K562 (cell line): ENCODE measurements at regions not wholly inside any gene's neighbourhood (a gene's known extent, or its start where the extent isn't known, plus 50 kb on each side); places are given as distances from the start of the nearest gene placed in this dataset.

Experiments used
- ATAC-seq: fragments of 200-7000 bp; cut with Tn5 transposase; 3 replicates; pipeline ENCODE4 v1.9.1; 2020; ENCODE audit warnings: moderate library complexity
- BruUV-seq: library from RNA; stranded (reverse); fragments of 400-500 nt; replicated peaks from 2 replicates; lab custom pipeline; 2021; lab: Mats Ljungman, UMichigan
- CTCF ChIA-PET: fragments of 300-600 bp; formaldehyde crosslinking; extraction: SDS; loops from one replicate; lab custom pipeline; 2021; ENCODE audit warnings: low intra/inter-chr PET ratio; lab: Yijun Ruan, JAX
- POLR2A ChIA-PET: fragments of 300-600, 350-650 bp; sonication (Branson Sonifier 250); formaldehyde crosslinking; extraction: SDS; loops from one replicate; lab custom pipeline; 2021; ENCODE audit warnings: antibody characterized with exemption, inconsistent platforms; lab: Yijun Ruan, JAX
- DNase-seq, 4 experiments: peaks; one replicate each; pipeline versions ENCODE4 v3.0.0 to v3.0.0-alpha.2; 2011 to 2018; ENCODE audit warnings: low spot score in 3 of 4, mixed read lengths in 3 of 4; ENCODE audit errors: extremely low read depth in 1 of 4
- FAIRE-seq: peaks from 2 replicates; lab custom pipeline; 2011; peaks lifted over from hg19 to GRCh38; lab: Jason Lieb, UNC
- H2AFZ ChIP-seq: 2 replicates; pipeline ENCODE4 v1.6.0; 2011; ENCODE audit warnings: low read depth, low read length, control low read depth, inconsistent platforms
- H3K27ac ChIP-seq: fragments of 200-600 bp; 3 replicates; pipeline ENCODE4 v1.8.0; 2011; ENCODE audit warnings: low read depth, mild to moderate bottlenecking, control low read depth, inconsistent platforms, low read length, moderate library complexity, mixed read lengths; ENCODE audit errors: extremely low read depth
- H3K27me3 ChIP-seq, 2 experiments: fragments of 300-600 bp in 1 of 2; 2 replicates in 1 of 2; 3 replicates in 1 of 2; pipeline versions ENCODE4 v1.6.0 to v1.8.0; 2011; ENCODE audit warnings: inconsistent platforms in 2 of 2, low read length in 2 of 2, mild to moderate bottlenecking in 1 of 2, mixed read lengths in 1 of 2, moderate library complexity in 1 of 2; ENCODE audit not compliant: control insufficient read depth in 2 of 2, insufficient read depth in 2 of 2
- H3K36me3 ChIP-seq: fragments of 300-600 bp; 3 replicates; pipeline ENCODE4 v1.8.0; 2011; ENCODE audit warnings: mild to moderate bottlenecking, low read length, inconsistent platforms; ENCODE audit not compliant: control insufficient read depth, insufficient read depth
- H3K4me1 ChIP-seq, 2 experiments: fragments of 200-600 bp in 1 of 2; replicated peaks in 1 of 2; 2 replicates in 1 of 2; 3 replicates in 1 of 2; pipeline versions ENCODE4 v1.5.1 to v1.8.0; 2011; ENCODE audit warnings: inconsistent platforms in 2 of 2, low read length in 2 of 2, mild to moderate bottlenecking in 1 of 2, mixed read lengths in 1 of 2, moderate library complexity in 1 of 2; ENCODE audit not compliant: control insufficient read depth in 2 of 2, insufficient read depth in 2 of 2
- H3K4me2 ChIP-seq: 2 replicates; pipeline ENCODE4 v1.6.1; 2011; ENCODE audit warnings: low read length, control low read depth, inconsistent platforms, mixed read lengths; ENCODE audit not compliant: insufficient read depth
- H3K4me3 ChIP-seq: fragments of 200-600 bp; sonication (generic), shearing (Covaris generic); 2 replicates; pipeline ENCODE4 v1.5.1; 2016; ENCODE audit warnings: control low read depth, inconsistent platforms
- H3K79me2 ChIP-seq: fragments of 200-600 bp; 3 replicates; pipeline ENCODE4 v1.8.0; 2011; ENCODE audit warnings: low read length, inconsistent platforms; ENCODE audit not compliant: control insufficient read depth, insufficient read depth
- H3K9ac ChIP-seq, 2 experiments: 2 replicates each; pipeline versions ENCODE4 v1.6.0 to v1.6.1; 2011; ENCODE audit warnings: low read depth in 2 of 2, low read length in 2 of 2, control low read depth in 1 of 2, inconsistent platforms in 1 of 2, mild to moderate bottlenecking in 1 of 2, mixed read lengths in 1 of 2; ENCODE audit not compliant: insufficient read depth in 1 of 2
- H3K9me1 ChIP-seq: one replicate; pipeline ENCODE4 v1.6.0; 2011; ENCODE audit warnings: inconsistent platforms, mild to moderate bottlenecking, low read length, moderate library complexity; ENCODE audit not compliant: control insufficient read depth, insufficient read depth
- H3K9me3 ChIP-seq: replicated peaks from 2 replicates; pipeline ENCODE4 v1.5.1; 2011; ENCODE audit warnings: low read depth, low read length, inconsistent platforms; ENCODE audit not compliant: control insufficient read depth, insufficient read depth
- H4K20me1 ChIP-seq: replicated peaks from 2 replicates; pipeline ENCODE4 v1.6.1; 2011; ENCODE audit warnings: low read length, inconsistent platforms, mixed read lengths; ENCODE audit not compliant: control insufficient read depth, insufficient read depth
- ATF7 ChIP-seq: fragments of 450-650 bp; IDR thresholded peaks from 2 replicates; pipeline ENCODE4 v1.7.1; 2014; ENCODE audit warnings: mild to moderate bottlenecking, moderate library complexity
- BMI1 ChIP-seq: fragments of 150-350 bp; IDR thresholded peaks from 2 replicates; pipeline ENCODE4 v1.6.1; 2014; ENCODE audit warnings: low read length
- CBFA2T3 ChIP-seq: fragments of 450-650 bp; IDR thresholded peaks from 2 replicates; pipeline ENCODE4 v1.6.1; 2017
- CREB3L1 ChIP-seq: fragments of 450-650 bp; IDR thresholded peaks from 2 replicates; pipeline ENCODE4 v1.6.1; 2014; ENCODE audit warnings: low read depth, mild to moderate bottlenecking, moderate library complexity, borderline replicate concordance
- EP300 ChIP-seq: IDR thresholded peaks from 2 replicates; pipeline ENCODE4 v1.6.1; 2012; ENCODE audit warnings: low read length, improper control_type of control experiment
- MAFG ChIP-seq: fragments of 450-650 bp; conservative IDR thresholded peaks from 2 replicates; pipeline ENCODE4 v1.6.1; 2016; ENCODE audit warnings: missing genetic modification characterization, missing compliant biosample characterization
- SOX6 ChIP-seq: fragments of 450-650 bp; IDR thresholded peaks from 2 replicates; pipeline ENCODE4 v1.6.1; 2014; ENCODE audit warnings: mild to moderate bottlenecking
- TAL1 ChIP-seq: fragments of 450-650 bp; IDR thresholded peaks from 2 replicates; pipeline ENCODE4 v1.6.1; 2016; ENCODE audit warnings: mild to moderate bottlenecking
- TCF3 ChIP-seq: sonication (generic); formaldehyde crosslinking; IDR thresholded peaks from 2 replicates; pipeline ENCODE4 v1.4.0; 2020; ENCODE audit warnings: mild to moderate bottlenecking, missing genetic modification reagents
- THAP7 ChIP-seq: fragments of 250-450 bp; sonication (Bioruptor Pico); IDR thresholded peaks from 2 replicates; pipeline ENCODE4 v1.5.0; 2021
- ZBTB8A ChIP-seq: fragments of 450-650 bp; IDR thresholded peaks from 2 replicates; pipeline ENCODE4 v1.6.1; 2018; ENCODE audit warnings: mild to moderate bottlenecking, moderate library complexity; ENCODE audit not compliant: partially characterized antibody
- ZC3H4 ChIP-seq: sonication (generic); formaldehyde crosslinking; IDR thresholded peaks from 2 replicates; pipeline ENCODE4 v1.9.0; 2021; ENCODE audit warnings: missing genetic modification reagents, borderline replicate concordance
- ZNF124 ChIP-seq: sonication (generic); formaldehyde crosslinking; IDR thresholded peaks from 2 replicates; pipeline ENCODE4 v1.8.1; 2022; ENCODE audit warnings: missing genetic modification reagents
- ZNF165 ChIP-seq: fragments of 250-450 bp; sonication (Bioruptor Pico); IDR thresholded peaks from 2 replicates; pipeline ENCODE4 v1.4.0; 2020; ENCODE audit warnings: borderline replicate concordance
- ZNF561 ChIP-seq: fragments of 450-650 bp; formaldehyde crosslinking; conservative IDR thresholded peaks from 2 replicates; pipeline ENCODE4 v1.4.0; 2020; ENCODE audit warnings: mild to moderate bottlenecking, moderate library complexity
- WGBS: fragments of 100-300 bp; shearing (Covaris generic); methylation state at CpG from one replicate; pipeline ENCODE4 v1.1.6; 2016; ENCODE audit warnings: low coverage, mixed read lengths; ENCODE audit not compliant: insufficient coverage; ENCODE audit errors: missing lambda C conversion rate; 5-methylcytosine and 5-hydroxymethylcytosine counted together
- in situ Hi-C: fragments of 300-500 bp; cut with MboI; formaldehyde crosslinking; loops from 4 replicates; pipeline ENCODE4 v1.15.0; 2018; ENCODE audit warnings: inconsistent platforms, mixed read lengths
- intact Hi-C: fragments of 100-400 bp; cut with micrococcal nuclease; formaldehyde crosslinking; loops from 2 replicates; pipeline ENCODE4 v1.14.2; 2022
- TF ChIP-seq, protein P1 (sequence below): sonication (generic); formaldehyde crosslinking; IDR thresholded peaks from 2 replicates; pipeline ENCODE4 v1.8.1; 2022; ENCODE audit warnings: missing genetic modification reagents
- TF ChIP-seq, protein P2 (sequence below), 2 experiments: IDR thresholded peaks; 2 replicates each; pipeline ENCODE4 v1.6.1; 2011; ENCODE audit warnings: borderline replicate concordance in 1 of 2, control low read depth in 1 of 2, low read depth in 1 of 2, low read length in 1 of 2, mild to moderate bottlenecking in 1 of 2, mixed read lengths in 1 of 2, moderate library complexity in 1 of 2; ENCODE audit not compliant: insufficient read depth in 1 of 2, insufficient read length in 1 of 2, poor library complexity in 1 of 2, severe bottlenecking in 1 of 2; ENCODE audit errors: extremely low read depth in 1 of 2

DNA sequence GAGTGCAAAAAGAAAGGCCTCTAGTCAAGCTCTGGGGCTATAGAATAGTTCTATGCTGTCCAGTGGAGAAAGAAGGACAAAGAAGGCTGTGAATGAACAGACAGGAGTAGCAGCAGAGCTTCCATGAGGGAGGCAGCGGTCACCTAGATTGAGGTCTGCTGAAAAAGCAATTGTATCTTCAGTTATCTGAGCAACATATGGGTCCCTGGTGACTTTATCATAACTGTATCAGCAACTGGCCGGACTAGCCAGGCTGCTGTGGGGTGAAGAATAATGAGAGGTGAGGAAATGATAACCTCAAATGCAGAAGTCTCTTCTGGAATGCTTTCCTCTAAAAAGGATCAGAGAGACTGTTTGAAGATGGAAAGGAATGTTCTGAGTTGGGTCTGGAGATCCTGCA lies 971.3 kb upstream of the TMEM132C start:
- intact Hi-C loops (loop anchor here (5.0 kb wide), 1 partner anchor 62 kb away; no protein-coding TSS in a partner anchor), in situ Hi-C loops (loop anchor here (10.0 kb wide), 1 partner anchor 501 kb away; no protein-coding TSS in a partner anchor)
- H3K4me2 ChIP-seq, result no peak overlapping the region
- ChIA-PET CTCF (no interaction called here), POLR2A (no interaction called here)
- H3K27me3 ChIP-seq, result peaks cover 2 to 3% of the 10 kb centered on the region in 2 experiments; a peak in 3 of 5 replicates
- H3K27ac ChIP-seq, result no peak overlapping the region
- no peaks in the 10 kb centered on the region; the same call in 1 of the 2 replicates for H4K20me1 ChIP-seq
- WGBS, result 0% methylated on average over 2 of the region's 2 CpGs
- H3K79me2 ChIP-seq, result no peaks in the 10 kb centered on the region
- FAIRE-seq (no peak), ATAC-seq (no peak), DNase-seq (peak in 1 of 4 experiments; percentile 15)
- H3K9me3 ChIP-seq, result 0 out of 2 replicates have a peak, but pooled peaks cover 3% of the 10 kb centered on the region
- H3K9ac ChIP-seq, result no peak overlapping the region
- no peak overlapping the region for H2AFZ ChIP-seq
- no peaks in the 10 kb centered on the region for H3K36me3 ChIP-seq
- no TSS peak for BruUV-seq
- no peak overlapping the region for H3K4me3 ChIP-seq
- H3K4me1 ChIP-seq, result peaks cover 3 to 12% of the 10 kb centered on the region in 2 experiments; a peak in 3 of 5 replicates
- H3K9me1 ChIP-seq, result no peaks in the 10 kb centered on the region
- TF ChIP-seq CREB3L1 (no peak), TCF3 (CRISPR knock-in tag) (0 out of 2 replicates have a peak, but pooled peaks have one; percentile 24), EP300 (peak; percentile 10; the same call in 1 of the 2 replicates), ATF7 (no peak), ZC3H4 (CRISPR knock-in tag) (no peak), BMI1 (no peak), TAL1 (peak; percentile 39; the same call in 1 of the 2 replicates), ZNF561 (CRISPR knock-in tag) (no peak), ZNF124 (CRISPR knock-in tag) (no peak), ZNF165 (CRISPR knock-in tag) (no peak), CBFA2T3 (peak; percentile 69), MAFG (no peak), THAP7 (CRISPR knock-in tag) (no peak), SOX6 (0 out of 2 replicates have a peak, but pooled peaks have one; percentile 43), ZBTB8A (no peak)
- TF ChIP-seq, protein P1, sequence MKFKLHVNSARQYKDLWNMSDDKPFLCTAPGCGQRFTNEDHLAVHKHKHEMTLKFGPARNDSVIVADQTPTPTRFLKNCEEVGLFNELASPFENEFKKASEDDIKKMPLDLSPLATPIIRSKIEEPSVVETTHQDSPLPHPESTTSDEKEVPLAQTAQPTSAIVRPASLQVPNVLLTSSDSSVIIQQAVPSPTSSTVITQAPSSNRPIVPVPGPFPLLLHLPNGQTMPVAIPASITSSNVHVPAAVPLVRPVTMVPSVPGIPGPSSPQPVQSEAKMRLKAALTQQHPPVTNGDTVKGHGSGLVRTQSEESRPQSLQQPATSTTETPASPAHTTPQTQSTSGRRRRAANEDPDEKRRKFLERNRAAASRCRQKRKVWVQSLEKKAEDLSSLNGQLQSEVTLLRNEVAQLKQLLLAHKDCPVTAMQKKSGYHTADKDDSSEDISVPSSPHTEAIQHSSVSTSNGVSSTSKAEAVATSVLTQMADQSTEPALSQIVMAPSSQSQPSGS (CRISPR knock-in tag), result no peak
- TF ChIP-seq, protein P2, sequence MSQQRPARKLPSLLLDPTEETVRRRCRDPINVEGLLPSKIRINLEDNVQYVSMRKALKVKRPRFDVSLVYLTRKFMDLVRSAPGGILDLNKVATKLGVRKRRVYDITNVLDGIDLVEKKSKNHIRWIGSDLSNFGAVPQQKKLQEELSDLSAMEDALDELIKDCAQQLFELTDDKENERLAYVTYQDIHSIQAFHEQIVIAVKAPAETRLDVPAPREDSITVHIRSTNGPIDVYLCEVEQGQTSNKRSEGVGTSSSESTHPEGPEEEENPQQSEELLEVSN (IDR thresholded peaks at IDR 0.05; ENCODE audit: borderline replicate concordance in 1 of 2, extremely low read depth in 1 of 2, insufficient read depth in 1 of 2, insufficient read length in 1 of 2, low read depth in 1 of 2, low read length in 1 of 2, poor library complexity in 1 of 2, severe bottlenecking in 1 of 2), result no peak
